ENCODE measurements at regions not wholly inside any gene's neighbourhood (a gene's known extent, or its start where the extent isn't known, plus 50 kb on each side); places are given as distances from the start of the nearest gene placed in this dataset.

GRCh38 chr2:107091163-107091864 is 205.3 kb upstream of the ST6GAL2 start (continued):
- TF ChIP-seq CHD7 (IDR thresholded peaks at IDR 0.05; ENCODE audit: low read depth, low read length) (no peak), ZNF586 (CRISPR knock-in tag; conservative IDR thresholded peaks at IDR 0.05) (no peak)

All from K562 (cell line).